GM12872 (cell line): ENCODE measurements at regions not wholly inside any gene's neighbourhood (a gene's known extent, or its start where the extent isn't known, plus 50 kb on each side); places are given as distances from the start of the nearest gene placed in this dataset.

Experiments used
- TF ChIP-seq, protein P1 (sequence below): IDR thresholded peaks from 3 replicates; pipeline ENCODE4 v1.5.1; 2011; ENCODE audit warnings: low read depth, mild to moderate bottlenecking, low read length, moderate library complexity; ENCODE audit not compliant: insufficient read depth

DNA sequence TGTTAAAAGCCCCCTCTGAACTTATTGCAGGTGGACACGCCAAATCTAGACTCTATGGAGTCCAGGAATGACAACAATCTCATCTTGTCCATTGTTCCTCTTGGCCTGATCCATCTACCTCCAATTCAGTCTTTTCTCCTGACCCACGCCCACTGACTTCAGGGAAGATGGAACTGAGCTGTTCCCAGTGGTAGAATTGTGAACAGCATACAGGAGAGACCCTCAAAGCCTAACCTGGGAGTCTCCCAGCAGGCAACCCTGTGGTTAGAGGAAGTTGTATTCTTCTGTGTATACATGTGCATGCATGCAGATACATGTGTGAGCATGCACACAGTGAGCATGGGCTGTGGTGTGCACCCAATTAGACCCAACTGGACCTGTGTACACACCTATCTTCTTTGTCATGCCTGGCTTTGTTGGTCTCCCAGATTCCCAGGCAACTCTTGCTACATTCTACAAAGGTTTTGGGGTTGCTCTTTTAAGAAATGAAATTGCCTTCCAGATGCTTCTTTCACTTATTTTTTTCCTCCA is 286.0 kb downstream of the ZSWIM6 start:
- TF ChIP-seq, protein P1, sequence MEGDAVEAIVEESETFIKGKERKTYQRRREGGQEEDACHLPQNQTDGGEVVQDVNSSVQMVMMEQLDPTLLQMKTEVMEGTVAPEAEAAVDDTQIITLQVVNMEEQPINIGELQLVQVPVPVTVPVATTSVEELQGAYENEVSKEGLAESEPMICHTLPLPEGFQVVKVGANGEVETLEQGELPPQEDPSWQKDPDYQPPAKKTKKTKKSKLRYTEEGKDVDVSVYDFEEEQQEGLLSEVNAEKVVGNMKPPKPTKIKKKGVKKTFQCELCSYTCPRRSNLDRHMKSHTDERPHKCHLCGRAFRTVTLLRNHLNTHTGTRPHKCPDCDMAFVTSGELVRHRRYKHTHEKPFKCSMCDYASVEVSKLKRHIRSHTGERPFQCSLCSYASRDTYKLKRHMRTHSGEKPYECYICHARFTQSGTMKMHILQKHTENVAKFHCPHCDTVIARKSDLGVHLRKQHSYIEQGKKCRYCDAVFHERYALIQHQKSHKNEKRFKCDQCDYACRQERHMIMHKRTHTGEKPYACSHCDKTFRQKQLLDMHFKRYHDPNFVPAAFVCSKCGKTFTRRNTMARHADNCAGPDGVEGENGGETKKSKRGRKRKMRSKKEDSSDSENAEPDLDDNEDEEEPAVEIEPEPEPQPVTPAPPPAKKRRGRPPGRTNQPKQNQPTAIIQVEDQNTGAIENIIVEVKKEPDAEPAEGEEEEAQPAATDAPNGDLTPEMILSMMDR, result no peak

DNA sequence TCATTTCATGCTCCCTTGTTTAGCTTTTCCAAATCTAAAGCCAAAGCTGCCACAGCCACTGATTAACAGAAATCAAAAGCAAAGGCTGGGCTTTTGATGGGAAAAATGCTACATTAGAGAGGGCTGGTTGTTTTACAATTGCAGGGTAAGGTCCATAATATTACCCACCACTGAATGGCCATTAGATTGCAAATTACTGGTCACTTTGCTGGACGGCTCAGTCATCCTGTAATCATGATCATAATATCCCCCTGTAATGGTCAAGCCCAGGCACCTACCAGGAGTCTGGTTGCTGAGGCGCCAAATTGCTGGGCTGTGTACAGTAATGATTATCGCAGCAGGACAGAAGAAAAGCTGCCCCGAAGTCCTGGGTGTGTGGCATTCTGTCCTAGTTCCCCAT is 286.5 kb downstream of the ZSWIM6 start:
- TF ChIP-seq, protein P1, result no peak

DNA sequence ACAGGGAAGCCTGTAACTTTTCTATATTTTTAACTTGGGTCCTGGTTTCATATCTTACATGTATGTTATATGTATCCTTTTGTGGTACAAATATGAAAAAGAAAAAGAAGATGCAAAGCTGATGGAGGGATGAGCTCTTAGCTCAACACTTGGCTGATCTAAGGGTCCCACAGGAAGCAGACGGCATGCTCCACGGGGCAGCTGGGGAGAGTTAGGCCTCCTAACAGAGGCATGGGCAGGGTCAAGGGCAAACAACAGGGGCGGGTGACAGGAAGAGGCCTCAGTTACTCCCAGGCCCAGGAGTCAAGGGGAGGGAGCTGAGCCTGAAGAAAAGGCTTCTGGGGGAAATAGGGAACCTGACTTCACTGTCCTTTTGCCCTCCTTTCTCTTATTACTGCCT is 287.2 kb downstream of the ZSWIM6 start:
- TF ChIP-seq, protein P1, result no peak

GRCh38 chr5:61619777-61620518 is 287.9 kb downstream of the ZSWIM6 start:
- TF ChIP-seq, protein P1, result no peak

GRCh38 chr5:61620699-61621182 is 288.7 kb downstream of the ZSWIM6 start:
- TF ChIP-seq, protein P1, result no peak

DNA sequence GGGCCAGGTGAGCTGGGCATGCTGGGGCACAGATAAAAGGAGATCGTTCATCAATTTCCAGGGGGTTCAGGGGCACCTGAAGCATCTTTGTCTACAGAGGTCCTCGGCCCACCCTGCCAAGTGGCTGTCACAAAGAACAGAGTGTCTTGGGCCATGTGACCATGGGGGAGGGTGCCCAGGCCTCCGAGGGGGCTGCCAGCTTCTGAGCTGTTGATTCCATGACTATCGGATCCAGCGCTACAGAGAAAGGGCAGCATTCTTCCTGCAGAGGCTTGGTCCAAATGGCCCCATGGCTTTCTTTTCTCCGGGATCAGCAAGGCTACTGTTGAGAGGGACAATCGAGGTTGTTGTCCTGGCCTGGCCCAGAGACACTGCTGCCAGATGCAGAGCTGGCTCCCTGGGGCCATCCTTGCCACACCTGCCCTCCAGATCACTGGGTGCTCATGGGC is 289.2 kb downstream of the ZSWIM6 start:
- TF ChIP-seq, protein P1, result no peak

DNA sequence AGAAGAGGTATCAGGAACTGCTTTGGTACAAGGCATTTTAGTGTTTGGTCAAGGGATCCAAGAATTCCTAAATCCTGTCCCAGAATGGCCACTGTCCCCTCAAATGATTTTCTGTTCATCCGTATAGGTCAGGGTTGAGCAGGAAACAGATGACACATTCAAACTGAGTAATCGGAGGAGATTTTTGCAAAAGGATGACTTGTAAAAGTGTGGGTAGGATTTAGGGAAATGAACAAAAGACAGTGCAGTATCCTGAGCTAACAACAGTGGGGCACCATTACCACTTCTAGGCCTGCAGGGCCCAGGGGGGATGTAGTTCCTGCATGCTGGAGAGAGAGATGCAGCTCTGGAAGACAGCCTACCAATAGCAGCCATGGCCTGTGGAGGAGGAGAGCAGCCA is 290.1 kb downstream of the ZSWIM6 start:
- TF ChIP-seq, protein P1, result no peak
